ENCODE measurements at regions not wholly inside any gene's neighbourhood (a gene's known extent, or its start where the extent isn't known, plus 50 kb on each side); places are given as distances from the start of the nearest gene placed in this dataset.

DNA sequence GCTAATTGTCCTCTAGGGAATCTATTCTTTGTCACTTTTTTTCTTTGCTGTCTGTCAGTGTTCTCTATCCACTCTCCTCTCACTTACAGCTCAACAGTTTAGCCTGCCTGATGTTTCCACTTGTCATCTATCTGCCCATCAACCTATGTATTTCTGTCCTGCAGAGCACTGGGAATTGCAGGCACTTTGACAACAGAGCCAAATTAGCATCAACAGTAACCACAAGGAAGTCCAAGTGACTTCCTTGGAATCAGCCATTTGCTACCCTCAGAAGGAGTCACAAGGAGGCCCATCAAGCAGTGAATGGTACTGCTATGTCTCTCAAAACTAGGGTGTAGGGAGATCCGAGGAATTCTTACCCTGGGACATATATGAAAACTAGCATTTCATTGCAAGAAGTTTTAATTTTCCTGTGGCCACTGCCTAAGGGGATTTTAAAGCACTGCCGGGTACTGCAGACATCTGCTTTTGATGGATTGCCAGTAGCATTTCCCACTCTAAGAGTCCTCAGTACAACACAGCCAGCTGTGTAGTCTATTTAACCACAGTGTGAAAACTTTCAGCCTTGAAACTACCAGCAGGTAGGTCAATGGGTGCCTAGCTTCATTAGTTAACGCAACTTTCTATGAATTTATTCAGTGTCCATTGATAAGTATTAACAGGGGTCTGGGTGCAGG, 898.8 kb downstream of the NTRK3 start:
- no peak for DNase-seq (ENCODE audit: low read depth in 2 of 2)

DNA sequence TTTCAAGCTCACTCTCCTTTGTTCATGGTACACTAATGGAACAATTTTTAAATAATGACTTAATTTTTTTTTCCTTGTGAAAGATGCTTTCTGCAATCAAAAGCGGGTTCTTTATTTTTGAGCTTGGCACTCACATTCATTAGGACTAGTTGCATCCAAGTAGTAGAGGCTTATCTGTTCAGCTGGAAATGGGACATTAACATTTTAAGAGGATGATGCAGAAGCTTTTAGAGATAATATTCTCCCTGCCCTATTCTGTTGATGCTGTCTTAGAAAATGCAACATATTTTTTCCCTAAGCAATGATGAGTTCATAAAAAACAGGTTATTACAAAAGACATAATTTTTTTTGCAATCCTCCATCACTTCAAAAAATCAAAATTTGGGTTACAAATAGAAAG, 900.6 kb downstream of the NTRK3 start:
- DNase-seq (ENCODE audit: low read depth in 2 of 2) = no peak

DNA sequence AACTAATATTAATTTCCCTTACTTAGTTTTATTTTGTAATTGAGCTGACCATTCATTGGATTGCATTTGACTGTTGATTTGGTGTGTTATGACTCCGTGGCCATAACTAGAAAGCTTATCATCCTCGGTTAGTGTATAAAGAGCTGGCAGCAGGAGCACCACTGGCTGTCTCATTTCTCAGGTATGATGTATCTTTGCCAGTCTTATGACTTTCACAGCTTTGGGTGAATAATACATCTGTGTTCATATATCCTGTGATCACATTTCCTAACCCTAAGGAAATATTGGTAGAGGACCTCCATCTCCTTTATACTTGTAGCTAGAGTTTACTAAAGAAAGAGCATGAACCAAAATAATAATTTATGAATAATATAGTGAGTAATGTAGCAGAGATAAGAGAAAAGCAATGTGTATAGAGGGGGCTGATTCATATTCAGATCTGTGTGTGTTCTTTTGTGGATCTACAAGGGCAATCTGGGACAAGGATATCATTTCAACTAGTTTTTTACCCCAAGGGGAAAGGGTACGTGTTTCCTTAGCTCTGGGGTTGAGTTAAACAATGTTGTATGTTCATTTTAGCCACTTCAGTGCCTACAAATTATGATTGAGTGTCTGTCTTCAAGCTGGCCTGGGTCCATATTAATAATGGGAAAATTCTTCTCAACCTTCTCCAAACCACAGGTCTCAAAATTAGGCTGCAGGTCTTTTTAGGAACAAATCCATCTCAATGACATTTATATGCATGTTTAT, 901.7 kb downstream of the NTRK3 start:
- no peak for DNase-seq (ENCODE audit: low read depth in 2 of 2)

DNA sequence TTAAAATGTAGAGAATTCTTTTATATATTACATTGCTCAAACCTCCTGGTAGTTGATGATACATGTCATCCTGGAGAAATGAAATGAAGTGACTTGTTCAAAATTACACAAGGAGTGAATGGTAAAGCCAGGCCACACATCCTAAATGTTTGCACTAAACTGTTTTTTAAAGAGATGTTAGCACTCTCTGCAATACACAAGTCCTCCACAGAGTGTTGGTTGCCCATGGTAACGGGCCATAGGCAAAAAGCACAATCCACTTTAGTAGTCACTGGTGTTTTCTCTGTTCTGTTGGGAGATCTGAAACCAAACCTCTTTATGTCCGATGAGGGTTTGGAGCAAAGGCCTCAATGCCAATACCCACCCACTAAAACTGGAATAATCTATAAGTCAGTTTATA, 907.4 kb downstream of the NTRK3 start:
- DNase-seq (ENCODE audit: low read depth in 2 of 2) = no peak

DNA sequence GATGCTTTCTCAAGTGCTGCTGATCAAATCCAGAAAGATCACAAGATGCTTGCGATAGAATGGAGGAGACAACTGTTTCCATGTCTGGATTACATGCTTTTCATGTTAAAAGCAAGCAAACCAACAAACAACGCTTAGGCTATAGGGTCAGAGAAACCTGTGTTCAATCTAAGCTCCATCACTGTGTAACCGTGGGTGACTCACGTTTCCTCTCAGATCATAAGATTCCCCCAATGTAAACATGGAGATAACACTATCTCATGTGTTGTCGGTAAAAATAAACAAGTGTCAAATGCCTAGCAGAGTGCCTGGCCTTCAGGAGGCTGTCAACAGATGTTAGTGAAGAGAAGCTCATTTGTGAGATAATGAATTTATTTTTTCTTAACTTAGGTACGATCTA, 907.8 kb downstream of the NTRK3 start:
- DNase-seq (ENCODE audit: low read depth in 2 of 2) = no peak

DNA sequence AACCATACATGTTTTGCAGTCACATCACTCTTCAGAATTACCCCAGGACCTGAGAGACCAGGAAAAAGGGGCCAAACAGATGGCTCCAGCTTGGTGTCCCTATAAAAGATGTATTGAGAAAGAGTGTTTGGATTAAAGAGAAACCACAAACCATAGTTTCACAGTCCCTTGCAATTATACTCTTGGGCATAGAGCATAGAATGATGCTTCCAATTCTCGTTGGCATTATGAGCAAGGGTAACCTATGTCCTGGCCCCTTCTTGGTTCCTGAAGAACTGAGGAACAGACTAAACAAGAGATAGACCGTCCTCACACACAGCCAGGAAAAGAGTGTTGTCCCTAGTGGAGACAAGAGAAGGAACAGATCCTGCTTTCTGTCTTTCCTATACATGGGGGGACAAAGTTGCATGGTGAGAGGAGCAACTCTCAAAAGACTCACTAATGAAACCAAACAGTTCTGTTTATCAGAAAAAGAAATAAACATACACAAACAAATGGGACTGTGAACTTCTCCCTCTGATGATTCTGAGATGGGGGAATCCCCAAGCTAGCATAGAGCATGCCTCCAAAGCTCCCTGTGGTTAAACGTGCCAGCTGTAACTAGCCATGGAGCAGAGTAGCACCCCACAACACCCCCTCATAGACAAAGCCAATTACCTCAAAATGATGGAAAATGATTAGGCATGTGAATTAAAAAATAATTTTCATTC, 908.6 kb downstream of the NTRK3 start:
- DNase-seq (ENCODE audit: low read depth in 2 of 2) = no peak

DNA sequence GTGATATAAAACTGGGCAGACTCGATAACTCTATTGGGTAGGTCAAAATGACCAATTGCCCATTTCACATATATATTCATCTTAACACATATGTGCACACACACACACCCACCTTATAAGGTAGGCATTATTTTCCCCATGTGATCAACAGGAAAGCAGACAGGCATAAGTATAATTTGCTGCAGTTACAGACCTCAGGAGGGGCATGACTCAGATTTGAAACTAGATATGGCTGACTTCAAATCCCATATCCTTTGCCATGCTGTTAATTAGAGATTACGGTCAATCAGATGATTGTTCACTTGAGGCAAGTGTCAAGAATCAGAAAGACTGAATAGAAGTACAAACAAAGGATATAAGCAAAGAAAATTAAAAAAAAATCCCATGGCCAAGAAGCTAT, 910.6 kb downstream of the NTRK3 start:
- no peak for DNase-seq (ENCODE audit: low read depth in 2 of 2)

DNA sequence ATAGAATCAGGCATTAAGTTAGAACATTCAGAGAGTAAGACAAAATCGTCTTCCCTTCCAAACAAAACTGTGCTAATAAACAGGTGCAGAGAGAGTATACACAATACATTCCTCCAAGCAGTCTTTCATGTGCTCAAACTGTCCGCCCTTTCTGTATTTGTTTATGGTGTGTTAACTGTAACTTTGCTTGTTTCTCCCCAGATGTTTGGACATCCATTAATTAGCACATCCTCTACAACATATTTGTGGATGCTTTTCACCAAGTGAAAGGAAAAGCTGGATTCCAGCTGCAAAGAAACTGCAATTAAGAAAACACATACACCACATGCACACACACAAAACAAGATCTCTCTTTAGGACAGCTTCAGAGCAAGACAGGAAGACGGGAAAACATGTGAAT, 912.6 kb downstream of the NTRK3 start:
- no peak for DNase-seq (ENCODE audit: low read depth in 2 of 2)

DNA sequence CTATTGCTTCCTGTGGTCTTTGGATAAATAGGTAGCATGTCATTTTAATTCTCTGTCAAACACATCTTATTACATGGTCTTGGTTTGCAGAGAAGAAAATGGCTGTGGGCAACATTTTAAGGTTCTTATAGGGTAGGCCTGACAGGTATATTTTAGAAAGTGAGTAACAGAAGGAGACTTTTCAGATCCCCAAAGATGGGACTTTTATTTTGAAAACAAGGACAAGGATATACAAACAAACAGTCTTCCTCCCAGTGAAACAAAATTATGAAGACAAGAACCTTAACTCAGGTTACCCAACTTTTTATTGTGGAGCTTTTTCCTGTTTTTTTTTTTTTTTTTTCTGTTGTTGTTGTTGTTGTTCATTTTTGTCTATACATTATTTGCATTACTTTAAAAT, 916.2 kb downstream of the NTRK3 start:
- no peak for DNase-seq (ENCODE audit: low read depth in 2 of 2)

DNA sequence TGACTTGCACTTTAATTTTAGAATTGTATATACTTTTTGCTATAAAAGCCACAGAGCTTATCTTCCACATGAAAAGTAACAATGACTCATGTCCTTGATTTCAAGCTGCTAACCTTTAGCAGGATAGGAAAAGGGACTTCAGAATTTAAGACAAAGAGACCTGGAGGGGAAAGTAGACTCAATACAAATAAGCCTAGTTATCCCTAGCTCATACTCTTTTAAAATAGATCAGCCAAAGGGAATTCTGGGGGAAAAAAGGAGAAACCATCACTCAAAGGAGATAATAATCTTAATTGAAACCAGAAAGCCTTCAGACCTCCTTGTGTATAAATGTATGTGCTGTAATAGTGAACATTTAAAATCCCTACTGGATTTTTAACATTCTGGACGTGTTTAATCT, 930.3 kb downstream of the NTRK3 start:
- no peak for DNase-seq (ENCODE audit: low read depth in 2 of 2)

DNA sequence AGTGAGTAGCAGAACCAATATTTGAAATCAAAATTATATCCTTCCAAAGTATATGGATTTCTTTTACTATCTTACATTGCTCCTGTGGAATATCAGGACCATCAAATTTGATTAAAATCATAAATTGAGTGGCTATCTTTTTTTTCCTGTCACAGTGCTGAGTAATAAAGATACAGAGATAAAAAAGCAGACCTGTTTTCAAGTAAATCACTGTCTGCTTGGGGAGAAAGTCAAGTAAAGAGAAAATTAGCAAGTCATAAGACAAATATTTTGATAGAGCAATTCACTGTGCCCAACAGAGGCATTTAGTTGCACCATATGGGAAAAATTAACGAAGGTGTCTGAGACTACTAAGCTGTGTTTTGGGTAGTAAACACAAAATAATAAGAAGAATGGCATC, 933.7 kb downstream of the NTRK3 start:
- DNase-seq (ENCODE audit: low read depth in 2 of 2) = no peak

DNA sequence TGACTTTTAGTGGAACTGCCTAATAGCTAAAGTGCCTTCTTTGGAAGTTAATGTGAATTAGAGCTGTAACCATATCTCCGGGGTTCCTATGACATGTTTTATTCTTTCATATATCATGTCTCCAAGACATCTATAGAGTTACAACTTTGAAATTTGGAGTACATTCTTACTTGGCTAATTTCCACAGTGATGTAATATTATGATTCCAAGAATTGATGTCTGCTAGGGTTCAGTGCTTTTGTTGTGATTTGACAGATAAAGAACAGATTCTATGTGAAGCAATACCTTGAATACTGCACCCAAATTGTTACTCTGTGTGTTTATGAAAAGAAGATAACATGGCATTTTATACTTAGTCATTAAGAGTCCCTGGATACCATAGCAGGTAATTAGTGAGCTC, 934.3 kb downstream of the NTRK3 start:
- DNase-seq (ENCODE audit: low read depth in 2 of 2) = no peak

DNA sequence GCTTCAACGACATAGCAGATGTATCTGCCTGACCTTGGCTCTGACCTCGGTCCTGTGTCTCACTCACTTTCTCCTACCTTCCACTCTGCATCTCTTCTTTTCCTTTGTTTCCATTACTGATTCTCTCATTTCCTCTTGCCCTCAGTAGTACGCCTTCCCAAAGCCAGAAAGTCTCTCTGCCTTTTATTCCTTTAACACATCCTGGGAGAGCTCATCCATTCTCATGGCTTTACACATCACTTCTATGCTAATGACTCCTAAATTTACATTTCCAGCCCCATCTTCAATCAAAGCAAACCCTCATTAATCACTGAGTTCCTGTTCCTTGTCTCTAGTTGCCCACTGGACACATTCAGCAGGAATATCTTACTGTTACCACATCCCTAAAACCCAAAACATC, 938.6 kb downstream of the NTRK3 start:
- DNase-seq (ENCODE audit: low read depth in 2 of 2) = no peak

DNA sequence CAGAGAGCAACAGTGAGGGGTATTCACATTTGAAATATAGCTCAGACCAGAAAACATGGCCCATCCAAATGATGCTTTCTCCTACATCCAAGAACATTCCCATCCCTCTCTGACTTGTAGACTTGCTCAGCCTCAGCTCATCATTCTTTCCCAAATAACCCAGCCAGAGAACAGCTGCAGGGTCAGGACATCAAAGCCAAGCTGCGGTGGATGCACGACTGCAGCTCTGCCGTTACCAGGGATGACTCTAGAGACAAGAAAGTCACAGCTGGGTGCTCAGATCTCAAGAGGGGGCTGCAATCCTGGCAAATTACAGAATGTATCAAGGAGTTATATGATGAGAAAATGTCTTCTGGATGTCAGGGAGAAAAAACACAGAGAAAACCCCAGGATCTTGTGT, 944.3 kb downstream of the NTRK3 start:
- no peak for DNase-seq (ENCODE audit: low read depth in 2 of 2)

DNA sequence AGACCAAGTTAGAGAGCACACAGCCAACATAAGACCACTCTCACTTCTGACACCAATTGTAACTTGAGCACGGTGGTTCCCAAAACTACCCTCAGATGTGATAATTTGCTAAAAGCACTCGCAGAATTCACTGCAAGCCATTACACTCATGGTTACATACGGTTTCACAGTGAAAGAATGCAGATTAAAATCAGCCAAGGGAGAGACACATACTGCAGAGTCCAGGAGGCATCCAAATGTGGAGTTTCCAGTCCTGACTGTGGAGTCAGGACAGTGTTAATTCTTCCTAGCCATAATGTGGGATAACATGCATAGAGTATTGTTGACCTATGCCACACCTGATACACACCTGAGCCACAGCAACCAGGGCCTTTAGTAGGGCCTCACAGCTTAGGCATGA, 956.4 kb downstream of the NTRK3 start:
- DNase-seq (ENCODE audit: low read depth in 2 of 2) = no peak

DNA sequence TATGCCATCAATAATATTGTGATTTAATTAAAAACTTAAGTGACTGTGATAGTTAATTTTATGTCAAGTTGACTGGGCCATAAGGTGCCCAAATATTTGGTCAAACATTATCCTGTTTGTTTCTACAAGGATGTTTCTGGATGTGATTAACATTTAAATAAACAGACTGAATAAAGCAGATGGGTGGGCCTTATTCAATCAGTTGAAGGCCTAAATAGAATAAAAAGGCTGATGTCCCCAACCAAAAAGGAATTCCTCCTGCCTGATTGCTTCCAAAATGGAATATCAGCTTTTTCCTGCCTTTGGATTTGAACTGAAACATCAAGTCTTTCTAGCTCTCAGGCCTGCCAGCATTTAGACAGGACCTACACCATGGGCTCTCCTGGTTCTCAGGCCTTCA, 961.7 kb downstream of the NTRK3 start:
- no peak for DNase-seq (ENCODE audit: low read depth in 2 of 2)

DNA sequence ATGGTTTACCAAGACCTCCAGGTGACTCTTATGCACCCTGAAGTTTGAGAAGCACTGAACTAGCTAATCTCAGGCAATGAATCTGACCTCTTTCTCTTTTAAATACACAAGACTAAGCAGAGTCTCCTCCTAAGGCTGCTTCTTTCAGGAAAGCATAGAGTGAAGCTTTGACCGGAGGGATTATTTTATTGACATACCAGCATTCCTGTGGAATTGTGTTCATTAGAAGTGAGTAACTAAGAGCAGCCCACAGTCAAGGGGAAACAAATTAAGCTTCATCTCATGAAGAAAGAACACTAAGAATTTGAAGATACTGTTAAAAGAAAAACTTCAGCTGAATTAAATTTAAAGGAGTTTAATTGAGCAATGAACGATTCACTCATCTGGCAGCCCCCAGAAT, 963.5 kb downstream of the NTRK3 start:
- DNase-seq (ENCODE audit: low read depth in 2 of 2) = no peak

DNA sequence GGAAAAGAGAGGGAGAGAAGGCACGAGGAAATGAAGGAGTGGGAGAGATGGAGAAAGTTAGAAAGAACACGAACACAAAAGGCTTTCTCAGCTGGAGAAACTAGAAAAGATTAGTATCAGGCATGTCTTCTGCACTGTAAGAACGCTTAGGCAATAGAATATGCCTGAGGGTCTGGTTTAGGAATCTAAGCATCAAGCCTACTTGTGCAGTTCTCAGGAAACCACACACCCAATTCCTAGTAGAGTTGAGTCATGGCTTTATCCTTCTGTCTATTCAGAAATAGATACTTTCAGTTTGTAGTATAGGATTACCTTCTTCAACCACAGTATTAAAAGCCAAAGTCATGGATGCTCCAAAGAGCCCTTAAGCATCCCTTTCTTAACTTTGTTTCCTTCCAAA, 969.4 kb downstream of the NTRK3 start:
- no peak for DNase-seq (ENCODE audit: low read depth in 2 of 2)

DNA sequence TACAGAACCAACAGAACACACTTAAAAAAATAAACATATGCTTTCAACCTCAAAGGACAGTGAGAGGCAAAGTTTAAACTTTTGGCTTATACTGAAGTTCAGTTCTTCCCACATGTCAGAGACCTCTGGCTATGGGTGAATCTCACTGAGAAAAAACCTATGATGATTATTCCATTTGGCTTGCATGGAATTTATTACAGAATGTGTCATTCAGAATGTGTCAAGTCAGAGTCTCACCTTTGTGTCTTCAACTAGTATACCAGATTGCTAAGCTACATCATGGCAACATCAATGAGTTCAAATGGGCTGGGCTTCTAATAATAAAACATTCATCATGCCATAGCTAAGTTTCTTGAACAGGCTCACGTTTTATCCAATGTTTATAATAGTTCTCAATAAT, 987.0 kb downstream of the NTRK3 start:
- no peak for DNase-seq (ENCODE audit: low read depth in 2 of 2)

DNA sequence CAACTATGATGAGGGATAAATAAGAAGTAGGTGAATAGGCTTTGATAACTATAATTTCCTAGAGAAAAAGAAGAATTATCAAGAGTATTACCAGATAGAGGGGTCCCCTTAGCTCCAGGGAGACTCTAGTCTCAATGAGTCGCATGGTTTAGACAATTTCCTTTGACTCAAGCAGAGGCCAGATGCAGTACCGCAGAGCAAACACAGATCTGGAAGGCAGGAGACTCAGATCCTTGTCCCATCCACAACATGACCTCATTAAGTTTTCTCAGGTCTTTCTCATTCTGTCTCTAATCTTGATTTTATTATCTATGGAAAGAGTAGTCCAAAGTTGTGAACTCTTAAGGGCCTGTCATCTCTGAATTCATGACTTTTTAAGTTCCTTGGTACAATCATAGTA, 987.9 kb downstream of the NTRK3 start:
- DNase-seq (ENCODE audit: low read depth in 2 of 2) = no peak

DNA sequence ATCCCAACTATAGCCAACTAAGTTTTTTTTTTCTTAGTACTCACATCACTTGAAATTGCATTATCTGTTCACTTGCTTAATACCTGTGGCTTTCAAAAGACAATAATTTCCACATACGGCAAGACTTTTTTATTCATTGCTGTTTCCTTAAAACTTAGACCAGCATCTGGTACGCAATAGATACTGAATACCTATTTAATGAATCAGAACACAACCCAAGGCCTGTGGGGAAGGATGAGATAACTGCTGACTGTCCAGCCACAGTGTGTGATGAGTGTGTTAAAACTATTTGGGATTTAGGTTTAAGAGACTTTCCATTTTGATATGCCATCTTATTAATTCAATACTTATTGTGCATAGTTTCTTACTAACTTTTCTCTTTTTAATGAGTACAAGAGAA, 988.7 kb downstream of the NTRK3 start:
- DNase-seq (ENCODE audit: low read depth in 2 of 2) = no peak

DNA sequence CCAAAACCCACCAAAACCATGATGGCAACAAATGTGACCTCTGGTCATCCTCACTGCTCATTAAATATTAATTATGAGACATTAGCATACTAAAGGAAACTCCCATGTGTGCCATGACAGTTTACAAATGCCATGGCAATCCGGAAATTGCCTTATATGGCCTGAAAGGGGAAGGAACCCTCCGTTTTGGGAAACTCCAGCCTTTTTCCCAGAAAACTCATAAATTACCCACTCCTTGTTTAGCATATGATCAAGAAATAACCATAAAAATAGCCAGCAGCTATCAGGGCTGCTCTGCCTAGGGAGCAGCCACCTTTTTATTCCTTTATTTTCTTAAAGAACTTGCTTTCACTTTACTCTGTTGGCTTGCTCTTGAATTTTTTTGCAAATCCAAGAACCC, 992.7 kb downstream of the NTRK3 start:
- no peak for DNase-seq (ENCODE audit: low read depth in 2 of 2)

DNA sequence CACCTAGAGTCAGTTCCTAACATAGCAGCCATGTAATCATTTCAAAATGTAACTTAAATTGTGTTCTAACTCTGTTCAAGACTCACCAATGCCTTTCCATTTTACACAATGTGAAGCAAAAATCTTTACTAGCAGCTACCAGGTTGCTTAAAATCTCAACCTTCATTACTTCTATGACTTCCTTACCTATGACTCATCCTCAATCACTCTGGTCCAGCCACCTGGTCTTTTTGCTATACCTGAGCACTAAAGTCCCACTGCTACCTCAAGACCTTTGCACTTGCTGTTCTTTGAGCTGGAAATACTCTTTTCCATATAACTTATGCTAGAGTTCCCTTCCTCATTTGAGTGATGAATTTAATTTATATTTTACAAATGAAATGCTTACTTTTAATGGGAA, 993.2 kb downstream of the NTRK3 start:
- no peak for DNase-seq (ENCODE audit: low read depth in 2 of 2)
